ENCODE measurements at regions not wholly inside any gene's neighbourhood (a gene's known extent, or its start where the extent isn't known, plus 50 kb on each side); places are given as distances from the start of the nearest gene placed in this dataset.

DNA sequence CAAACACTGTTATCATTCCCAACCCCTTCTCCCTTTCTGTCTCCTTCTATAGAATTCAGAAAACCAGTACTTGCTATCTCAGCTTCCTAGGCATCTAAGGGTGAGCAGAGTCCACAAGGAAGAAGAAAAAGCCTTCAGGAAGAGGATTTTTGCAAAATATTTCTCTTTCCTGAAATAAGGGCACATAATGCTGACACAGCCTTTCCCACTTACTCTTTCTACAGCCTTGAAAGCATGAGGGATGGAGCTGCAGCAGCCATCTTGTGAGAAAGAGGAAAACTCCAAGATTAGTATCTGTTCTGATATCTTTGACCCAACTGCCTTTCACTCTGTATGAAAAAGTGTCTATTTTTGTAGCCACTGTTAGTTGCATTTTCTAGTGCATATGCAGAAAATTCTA lies 826.2 kb downstream of the KCNMA1 start:
- TF ChIP-seq SUZ12 (IDR thresholded peaks at IDR 0.05; ENCODE audit: extremely low read depth, insufficient read depth, insufficient read length): no peak
- no peak for TF ChIP-seq YY1 (IDR thresholded peaks at IDR 0.05; ENCODE audit: insufficient read depth, insufficient read length)
- no peak for TF ChIP-seq ZNF274 (IDR thresholded peaks at IDR 0.05; ENCODE audit: low read depth, low read length)
